Sigmoid colon (tissue), 6 donors: ENCODE measurements at regions not wholly inside any gene's neighbourhood (a gene's known extent, or its start where the extent isn't known, plus 50 kb on each side); places are given as distances from the start of the nearest gene placed in this dataset.

Experiments
- DNase-seq: peaks from one replicate; pipeline ENCODE4 v3.0.0-alpha.2; 2019
- H3K27ac ChIP-seq, 4 donors: fragments of 200-600 bp; sonication (generic); one replicate each; pipeline ENCODE4 v1.5.1; 2016 to 2019; ENCODE audit warnings: mild to moderate bottlenecking in 1 of 4
- H3K27me3 ChIP-seq, 3 donors: fragments of 200-600 bp; sonication (generic); one replicate each; pipeline ENCODE4 v1.5.1; 2019; ENCODE audit warnings: mild to moderate bottlenecking in 1 of 3
- H3K36me3 ChIP-seq, 4 donors: fragments of 200-600 bp; sonication (generic); one replicate each; pipeline ENCODE4 v1.5.1; 2016 to 2019
- H3K4me1 ChIP-seq, 4 donors: fragments of 200-600 bp; sonication (generic); one replicate each; pipeline ENCODE4 v1.5.1; 2017 to 2019
- H3K4me3 ChIP-seq, 4 donors: fragments of 200-600 bp; sonication (generic); one replicate each; pipeline ENCODE4 v1.5.1; 2017 to 2019; ENCODE audit warnings: mild to moderate bottlenecking in 2 of 4, moderate library complexity in 1 of 4
- H3K9me3 ChIP-seq, 4 donors: fragments of 200-600 bp in 3 of 4; sonication (generic) in 3 of 4; one replicate each; pipeline versions ENCODE4 v1.5.1 to v1.6.1; 2013 to 2019
- CTCF ChIP-seq, 4 experiments: fragments of 450-650 bp in 3 of 4; fragments of 200-600 bp in 1 of 4; IDR thresholded peaks; one replicate each; pipeline ENCODE4 v1.5.1; 2016 to 2019; ENCODE audit warnings: antibody characterized with exemption in 4 of 4, mild to moderate bottlenecking in 3 of 4, moderate library complexity in 2 of 4
- EP300 ChIP-seq, 4 donors: sonication (generic); formaldehyde crosslinking; IDR thresholded peaks; one replicate each; pipeline ENCODE4 v1.6.1; 2017; ENCODE audit warnings: antibody characterized with exemption in 4 of 4
- POLR2A ChIP-seq, 2 donors: fragments of 450-650 bp; IDR thresholded peaks; one replicate each; pipeline ENCODE4 v1.6.1; 2016; ENCODE audit warnings: antibody characterized with exemption in 2 of 2, mild to moderate bottlenecking in 2 of 2, moderate library complexity in 2 of 2
- POLR2AphosphoS5 ChIP-seq, 4 donors: sonication (generic); formaldehyde crosslinking; IDR thresholded peaks; one replicate each; pipeline ENCODE4 v1.6.1; 2017; ENCODE audit warnings: antibody characterized with exemption in 4 of 4
- WGBS, 2 donors: extraction: QIAGEN DNeasy Blood & Tissue Kit; methylation state at CpG; one replicate each; pipeline ENCODE4 v1.1.7; 2013; 5-methylcytosine and 5-hydroxymethylcytosine counted together
- intact Hi-C: fragments of 100-400 bp; cut with DNase I; formaldehyde crosslinking; loops from one replicate; pipeline ENCODE4 v1.15.1; 2023
- donor health status: healthy with polysubstance abuse.
- donor health status: healthy.

DNA sequence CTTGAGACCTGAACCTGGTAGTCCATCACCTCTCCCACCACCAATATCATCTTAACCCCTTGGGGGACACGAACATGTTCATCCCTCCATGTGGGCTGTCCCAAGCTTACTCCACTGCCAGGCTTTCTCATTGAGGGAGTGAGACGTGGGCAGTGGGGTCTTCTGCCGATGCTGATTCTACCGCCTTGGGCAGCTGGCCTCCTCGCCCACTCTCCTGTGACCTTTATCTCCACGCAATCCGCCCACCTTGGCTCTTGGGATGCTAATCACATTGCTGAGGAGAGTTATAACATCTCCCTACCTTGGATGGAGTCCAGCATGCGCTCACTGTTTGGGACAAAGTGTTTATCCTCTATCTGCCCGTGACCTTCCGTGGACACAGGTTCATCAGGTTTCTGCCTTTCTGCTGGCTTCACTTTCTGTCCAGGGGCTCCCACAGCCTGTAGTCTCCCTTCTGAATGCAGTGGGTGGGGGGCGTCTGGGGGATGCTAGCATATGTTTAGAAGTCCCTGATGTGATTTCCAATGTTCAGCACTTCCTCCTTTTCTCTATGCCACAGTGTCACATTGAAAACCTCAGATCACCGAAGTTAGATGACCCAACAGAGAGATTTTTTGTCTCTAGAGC lies 53.2 kb upstream of the ESRRB start:
- peak; percentile 22 for DNase-seq
- no peaks in the 10 kb centered on the region for H3K9me3 ChIP-seq
- no peaks in the 10 kb centered on the region for H3K36me3 ChIP-seq
- H3K27me3 ChIP-seq: peaks cover 0 to under 1% (median 0%) of the 10 kb centered on the region in 3 donors
- intact Hi-C loops: no loop called here
- 77 to 82% methylated on average over 12 of the region's 12 CpGs for WGBS, 2 donors
- no peaks in the 10 kb centered on the region for H3K4me1 ChIP-seq
- TF ChIP-seq EP300 (IDR thresholded peaks at IDR 0.05): no peak
- TF ChIP-seq CTCF (IDR thresholded peaks at IDR 0.05): no peak
- TF ChIP-seq POLR2AphosphoS5 (IDR thresholded peaks at IDR 0.05): no peak
- no peak overlapping the region for H3K4me3 ChIP-seq
- H3K27ac ChIP-seq: no peak overlapping the region

DNA sequence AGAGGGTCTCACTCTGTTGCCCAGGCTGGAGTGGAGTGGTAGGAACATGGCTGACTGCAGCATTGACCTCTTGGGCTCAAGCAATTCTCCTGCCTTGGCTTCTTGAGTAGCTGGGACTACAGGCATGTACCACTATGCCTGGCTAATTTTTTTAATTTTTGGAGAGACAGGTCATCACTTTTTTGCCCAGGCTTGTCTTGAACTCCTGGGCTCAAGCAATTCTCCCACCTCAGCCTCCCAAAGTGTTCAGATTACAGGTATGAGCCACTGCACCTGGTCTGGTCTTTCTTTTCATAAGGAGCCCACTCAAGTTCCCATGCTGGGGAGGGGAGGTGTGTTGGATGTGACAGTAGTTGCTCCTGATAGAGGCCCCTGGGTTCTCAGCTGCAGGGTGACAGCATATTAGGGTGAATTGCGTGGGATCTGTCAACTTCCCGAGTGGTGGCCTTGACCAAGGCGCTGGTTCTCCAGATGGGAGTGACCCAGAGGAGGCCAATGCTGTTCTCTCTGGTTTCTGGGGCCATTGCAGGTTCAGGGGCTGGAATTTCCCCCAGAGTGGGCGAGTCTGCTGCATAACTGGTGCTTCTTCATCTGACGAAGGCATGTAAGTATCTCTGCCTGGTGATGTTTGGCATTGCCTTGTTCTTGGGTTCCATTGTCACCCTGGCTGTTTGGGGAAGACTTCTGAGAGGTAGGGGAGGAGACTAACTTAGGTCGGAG lies 52.4 kb upstream of the ESRRB start:
- Histone ChIP-seq H3K9me3 (no peaks in the 10 kb centered on the region), H3K36me3 (no peaks in the 10 kb centered on the region), H3K27me3 (peaks cover 0 to 8% (median 0%) of the 10 kb centered on the region in 3 donors), H3K27ac (no peak overlapping the region), H3K4me3 (no peak overlapping the region), H3K4me1 (no peaks in the 10 kb centered on the region)
- 71 to 80% methylated on average over 6 of the region's 6 CpGs for WGBS, 2 donors
- DNase-seq: peak; percentile 21
- intact Hi-C loops: no loop called here
- TF ChIP-seq POLR2AphosphoS5 (IDR thresholded peaks at IDR 0.05): no peak
- no peak for TF ChIP-seq POLR2A (IDR thresholded peaks at IDR 0.05)
- no peak for TF ChIP-seq EP300 (IDR thresholded peaks at IDR 0.05)
- no peak for TF ChIP-seq CTCF (IDR thresholded peaks at IDR 0.05)

DNA sequence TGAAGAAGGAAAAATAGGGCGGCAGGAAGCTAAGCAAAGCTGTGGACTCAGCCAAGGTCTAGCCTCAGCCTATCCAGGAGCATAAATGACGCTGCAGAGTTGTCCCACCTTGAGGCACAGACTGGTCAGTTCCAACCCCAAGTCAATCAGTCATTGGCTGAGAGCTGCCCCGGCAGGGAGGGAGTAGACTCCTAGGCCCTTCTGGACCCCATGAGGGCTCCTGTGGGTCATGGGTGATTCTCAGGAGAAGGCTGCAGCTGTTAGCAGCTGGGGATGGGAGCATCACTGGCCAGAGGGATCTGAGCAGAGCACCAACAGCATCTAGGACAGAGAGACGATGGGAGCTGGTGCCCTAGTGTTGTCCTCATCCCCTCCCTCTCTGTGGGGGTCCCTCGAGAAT lies 51.8 kb upstream of the ESRRB start:
- Histone ChIP-seq H3K4me3 (no peak overlapping the region), H3K9me3 (no peaks in the 10 kb centered on the region), H3K27me3 (peaks cover 0 to 14% (median under 1%) of the 10 kb centered on the region in 3 donors), H3K4me1 (no peaks in the 10 kb centered on the region), H3K27ac (no peak overlapping the region), H3K36me3 (no peaks in the 10 kb centered on the region)
- DNase-seq: peak; percentile 5
- TF ChIP-seq POLR2A (IDR thresholded peaks at IDR 0.05) (no peak), CTCF (IDR thresholded peaks at IDR 0.05) (no peak), POLR2AphosphoS5 (IDR thresholded peaks at IDR 0.05) (no peak)
- 72 to 74% methylated on average over 5 of the region's 5 CpGs for WGBS, 2 donors
- intact Hi-C loops: no loop called here
